SK-N-DZ (cell line): ENCODE measurements at regions not wholly inside any gene's neighbourhood (a gene's known extent, or its start where the extent isn't known, plus 50 kb on each side); places are given as distances from the start of the nearest gene placed in this dataset.
"Not testable (repeated sequence)": the region's sequence is repeated elsewhere in the genome, so short reads cannot be mapped to it uniquely, and the experiment has no call there.

Experiments used
- DNase-seq: peaks from one replicate; pipeline ENCODE4 v3.0.0-alpha.2; 2015; ENCODE audit warnings: low spot score

DNA sequence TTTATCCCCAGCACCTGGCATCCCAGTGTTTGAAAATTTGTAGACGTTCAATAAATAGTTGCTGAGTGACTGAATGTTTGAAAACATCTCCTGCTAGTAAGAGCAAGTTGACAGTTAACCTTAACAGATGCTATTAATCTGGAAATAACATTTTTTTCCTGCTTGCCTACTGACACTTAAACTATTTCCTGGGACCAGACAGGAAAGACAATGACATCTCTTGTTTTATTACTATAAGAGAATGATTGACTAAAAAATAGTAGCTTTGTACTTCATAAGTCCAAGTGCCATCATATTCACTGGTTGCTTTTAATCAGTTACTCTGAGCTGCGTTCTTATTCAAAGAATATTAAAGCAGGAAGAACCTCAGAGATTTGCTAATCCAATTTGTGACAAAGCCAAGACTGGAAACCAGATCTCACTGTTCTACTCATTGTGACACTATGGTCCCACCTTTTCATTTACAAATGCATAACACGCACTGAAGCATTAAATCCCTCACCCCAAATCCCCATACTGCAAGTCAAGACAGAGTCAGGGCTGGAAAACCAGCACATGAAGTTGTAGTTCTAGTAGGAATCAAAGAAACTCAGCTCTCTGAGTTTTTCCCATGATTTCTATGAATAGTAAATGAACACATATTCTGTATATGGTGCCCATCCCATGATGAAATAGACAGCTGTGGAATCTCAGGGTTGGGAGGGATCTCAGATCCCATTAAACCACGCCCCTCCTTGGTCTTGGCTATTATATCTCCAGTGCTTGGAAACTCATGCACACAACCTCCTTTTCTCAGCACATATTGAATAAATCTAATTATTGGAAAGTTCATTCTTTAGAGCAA lies 212.7 kb upstream of the P2RY1 start:
- DNase-seq = no peak

DNA sequence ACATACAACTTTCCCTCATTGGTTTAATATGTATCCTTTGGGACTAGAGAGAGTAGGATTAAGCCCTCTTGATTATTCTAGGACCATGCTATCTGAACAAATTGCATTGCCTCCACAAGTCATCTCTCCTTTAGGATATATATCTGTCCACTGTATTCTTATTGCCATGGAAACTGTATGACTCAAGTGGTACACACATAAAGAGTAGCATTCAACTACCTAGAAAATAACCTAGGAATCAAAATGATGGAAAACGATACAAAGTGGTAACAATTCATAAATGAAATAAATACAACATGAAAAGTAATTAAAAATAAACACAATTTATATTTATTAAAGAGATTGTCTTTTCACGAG lies 212.1 kb upstream of the P2RY1 start:
- DNase-seq = no peak

DNA sequence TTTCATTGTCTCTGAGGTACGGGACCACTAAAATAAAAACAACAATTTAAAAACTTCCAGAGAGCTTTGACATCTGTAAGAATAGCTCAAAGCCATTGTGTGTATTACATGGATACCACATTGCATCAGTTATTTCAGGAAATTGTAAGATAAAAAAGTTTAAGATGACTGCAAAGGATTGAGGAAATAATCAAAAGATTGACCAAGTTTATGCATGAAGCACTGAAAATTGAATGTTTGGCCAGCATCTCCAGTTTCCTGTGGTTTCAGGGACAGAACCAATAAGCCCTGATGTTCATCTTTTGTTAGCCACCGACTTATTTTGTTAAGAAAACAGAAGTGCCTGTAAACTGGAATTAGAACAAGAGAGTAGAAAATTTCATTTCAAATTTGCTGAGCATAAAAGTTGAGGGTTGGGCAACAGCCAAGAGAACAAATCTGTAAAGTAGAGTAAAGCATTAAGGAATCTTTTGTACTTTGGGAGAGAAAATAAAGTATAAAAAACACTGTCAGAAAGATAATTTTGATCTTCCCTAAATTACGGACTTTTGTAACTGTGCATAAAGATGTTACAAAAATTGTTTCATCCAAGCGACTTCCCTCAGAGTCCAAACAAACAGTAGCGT lies 211.5 kb upstream of the P2RY1 start:
- no peak for DNase-seq

DNA sequence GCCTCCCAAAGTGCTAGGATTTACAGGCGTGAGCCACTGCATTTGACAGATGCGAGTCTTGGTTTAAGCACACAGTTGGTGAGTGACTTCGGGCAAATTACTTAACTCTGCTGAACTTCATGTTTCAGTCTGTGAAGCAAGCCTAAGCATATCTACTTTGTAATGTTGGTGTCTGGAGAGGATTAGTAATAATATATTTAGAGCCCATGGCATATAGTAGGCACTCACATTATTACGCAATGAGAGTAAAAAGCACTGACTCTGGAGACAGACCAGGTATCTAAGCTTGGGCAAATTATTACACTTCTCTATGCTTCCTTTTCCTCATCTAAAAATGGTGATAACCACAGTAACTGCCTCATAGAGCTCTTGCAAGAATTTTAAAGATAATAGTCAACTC lies 208.7 kb upstream of the P2RY1 start:
- DNase-seq = no peak

DNA sequence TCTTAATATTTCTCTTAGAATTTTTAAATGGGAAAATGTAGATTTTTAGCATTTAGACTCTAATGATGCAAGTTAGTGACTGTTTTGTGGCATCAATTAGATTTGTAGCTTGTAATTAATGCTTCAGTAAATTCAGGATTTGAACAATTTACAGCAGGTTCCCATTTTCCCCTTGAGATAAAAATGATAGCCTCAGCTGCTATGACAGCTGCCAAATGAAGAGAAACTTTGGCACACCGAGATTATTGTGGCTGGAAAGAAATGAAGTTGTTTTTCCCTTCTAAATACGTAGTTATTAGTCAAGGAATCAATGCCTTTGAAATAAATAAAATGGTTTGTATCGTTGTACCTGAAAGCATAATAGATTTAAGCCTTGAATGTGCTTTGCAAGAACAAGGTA lies 206.4 kb upstream of the P2RY1 start:
- DNase-seq = no peak

DNA sequence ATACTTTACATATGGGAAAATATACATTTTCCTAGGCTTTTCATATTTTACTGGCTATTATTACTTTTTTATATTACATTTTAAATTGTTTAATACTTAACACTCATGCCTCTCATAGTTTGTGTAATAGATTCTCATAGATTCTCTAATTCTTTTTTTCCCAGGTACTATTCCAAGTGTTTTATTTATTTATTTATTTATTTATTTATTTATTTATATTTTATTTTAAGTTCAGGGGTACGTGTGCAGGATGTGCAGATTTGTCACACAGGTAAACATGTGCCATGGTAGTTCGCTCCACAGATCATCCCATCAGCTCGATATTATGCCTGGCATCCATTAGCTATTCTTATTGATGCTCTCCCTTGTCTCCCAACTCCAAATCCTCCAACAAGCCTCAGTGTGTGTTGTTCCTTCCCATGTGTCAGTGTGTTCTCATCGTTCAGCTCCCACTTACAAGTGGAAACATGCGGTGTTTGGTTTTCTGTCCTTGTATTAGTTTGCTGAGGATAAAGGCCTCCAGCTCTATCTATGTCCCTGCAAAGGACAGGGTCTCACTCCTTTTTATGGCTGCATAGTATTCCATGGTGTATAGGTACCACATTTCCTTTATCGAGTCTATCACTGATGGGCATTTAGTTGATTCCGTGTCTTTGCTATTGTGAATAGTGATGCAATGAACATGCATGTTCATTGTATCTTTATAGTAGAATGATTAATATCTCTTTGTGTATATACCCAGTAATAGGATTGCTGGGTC lies 205.4 kb upstream of the P2RY1 start:
- DNase-seq = no peak

DNA sequence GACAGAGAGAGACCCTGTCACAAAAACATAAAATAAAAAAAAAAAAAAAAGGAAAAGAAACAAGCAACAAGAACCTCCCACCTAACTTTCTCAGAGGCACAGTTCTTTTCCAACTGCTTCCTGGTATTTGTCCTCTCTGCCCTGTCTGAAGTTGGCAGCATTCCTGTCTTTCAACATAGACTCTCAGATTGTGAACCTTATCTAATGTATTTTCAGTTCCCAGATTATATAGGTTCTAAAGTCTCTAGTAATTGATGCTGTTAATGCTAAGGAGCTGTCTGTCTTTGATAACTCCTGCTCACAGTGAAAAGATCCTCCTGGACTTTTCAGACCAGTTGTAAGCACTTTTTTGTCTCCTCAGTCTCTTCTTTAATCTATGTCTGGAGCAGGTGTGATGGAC lies 199.5 kb upstream of the P2RY1 start:
- DNase-seq = no peak

DNA sequence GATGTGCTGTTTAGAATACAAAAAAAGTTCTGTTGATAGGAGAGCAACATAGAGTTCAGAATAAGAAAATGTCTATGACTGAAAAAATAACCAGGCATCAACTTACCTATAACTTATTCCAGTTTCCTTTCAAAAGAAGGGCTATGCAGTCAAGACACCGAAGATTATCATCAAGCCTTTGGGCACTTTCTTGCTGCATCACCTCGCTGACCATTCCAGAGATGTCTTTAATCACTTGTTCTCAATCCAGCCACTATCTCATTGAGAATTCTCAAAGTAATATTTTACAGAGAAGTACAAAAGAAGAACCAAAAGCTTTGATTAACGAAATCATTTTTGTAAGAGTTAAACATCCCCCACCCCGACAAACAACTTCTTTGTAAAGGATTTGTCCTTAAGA lies 198.3 kb upstream of the P2RY1 start:
- no peak for DNase-seq

DNA sequence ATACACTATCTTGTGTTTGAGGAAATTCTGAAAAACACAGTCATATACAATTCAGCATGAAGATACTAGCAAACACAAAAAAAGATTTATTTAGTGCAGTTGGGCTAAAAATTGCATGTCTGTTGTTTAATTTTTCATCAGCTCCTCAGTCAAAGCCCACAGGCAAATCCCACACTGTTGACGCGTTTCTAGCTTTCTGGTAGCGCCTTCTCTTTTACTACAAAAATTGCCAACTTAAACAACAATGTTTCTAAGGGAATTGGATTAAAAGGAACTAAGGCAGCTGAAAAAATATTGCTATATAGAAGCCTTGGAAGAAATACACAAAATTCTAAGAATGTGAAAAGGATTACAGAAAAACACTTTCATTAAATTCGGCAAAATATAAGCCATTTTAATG lies 196.7 kb upstream of the P2RY1 start:
- DNase-seq = no peak

DNA sequence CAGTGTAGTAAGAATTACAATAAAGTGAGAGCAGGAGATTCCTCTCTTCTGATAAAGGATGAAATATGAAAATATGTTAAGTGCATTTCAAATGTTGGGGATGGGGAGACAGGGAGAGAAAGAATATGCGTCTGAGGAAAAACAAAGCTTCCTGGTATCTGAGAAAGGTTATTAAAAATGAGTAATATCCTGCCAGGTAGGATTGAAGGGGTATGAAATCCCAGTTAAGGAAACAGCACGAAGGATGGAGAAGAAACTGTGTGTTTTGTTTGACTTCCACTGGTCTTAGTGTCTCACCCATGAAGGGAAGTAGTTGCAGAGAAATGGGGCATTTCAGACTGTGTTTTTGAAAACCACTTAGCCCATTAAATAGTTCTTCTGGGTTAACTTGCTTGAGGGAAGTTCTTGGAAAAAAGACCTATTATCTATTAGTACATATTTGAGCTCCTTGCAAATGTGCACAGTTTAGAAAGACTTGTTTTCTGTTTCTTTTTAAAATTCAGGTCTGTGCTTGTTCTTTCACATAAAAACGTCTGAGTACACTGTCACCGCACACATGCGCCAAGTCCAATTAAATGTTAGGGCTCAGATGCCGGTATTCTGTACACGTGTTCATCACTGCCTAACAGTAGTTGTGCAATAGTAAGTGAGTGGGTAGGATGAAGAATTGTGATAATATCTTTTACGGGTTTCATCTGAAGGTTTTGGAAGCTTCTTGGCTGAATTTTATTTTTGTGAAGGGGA lies 196.1 kb upstream of the P2RY1 start:
- no peak for DNase-seq

DNA sequence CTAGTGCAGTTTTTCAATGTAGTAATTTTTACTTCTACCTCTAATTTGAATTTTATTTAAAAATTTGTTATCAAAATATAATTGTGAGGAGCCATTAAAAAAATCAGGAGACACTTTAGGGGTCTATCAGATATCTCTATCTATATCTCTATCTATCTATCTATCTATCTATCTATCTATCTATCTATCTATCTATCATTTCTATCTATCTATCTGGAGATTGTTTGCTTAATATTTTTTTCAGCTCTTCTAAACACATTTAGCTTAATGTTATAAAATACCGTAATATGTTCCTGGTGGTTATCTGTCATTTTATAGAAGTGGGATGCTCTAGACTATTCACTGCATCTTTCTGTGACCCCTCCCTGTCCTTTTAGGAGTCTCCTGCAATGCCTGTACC lies 193.7 kb upstream of the P2RY1 start:
- no peak for DNase-seq

DNA sequence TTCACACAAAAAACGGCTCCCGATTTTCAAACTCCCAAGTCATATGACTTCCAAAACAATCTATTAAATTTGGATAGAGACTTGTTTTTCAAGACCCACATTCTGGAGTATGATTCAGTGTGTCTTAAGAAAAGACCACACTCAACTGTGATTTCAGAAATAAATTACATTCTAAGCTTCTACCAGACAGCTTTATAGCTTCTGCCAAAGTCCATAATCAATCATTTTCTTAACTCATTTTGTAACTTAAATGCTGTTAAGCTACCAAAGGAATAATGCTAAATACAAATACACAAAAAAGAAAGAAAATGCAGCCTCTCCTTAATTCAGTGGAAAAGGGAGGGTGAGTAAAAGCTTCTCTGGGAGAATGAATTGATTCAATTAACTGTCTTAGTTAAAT lies 192.3 kb upstream of the P2RY1 start:
- no peak for DNase-seq

DNA sequence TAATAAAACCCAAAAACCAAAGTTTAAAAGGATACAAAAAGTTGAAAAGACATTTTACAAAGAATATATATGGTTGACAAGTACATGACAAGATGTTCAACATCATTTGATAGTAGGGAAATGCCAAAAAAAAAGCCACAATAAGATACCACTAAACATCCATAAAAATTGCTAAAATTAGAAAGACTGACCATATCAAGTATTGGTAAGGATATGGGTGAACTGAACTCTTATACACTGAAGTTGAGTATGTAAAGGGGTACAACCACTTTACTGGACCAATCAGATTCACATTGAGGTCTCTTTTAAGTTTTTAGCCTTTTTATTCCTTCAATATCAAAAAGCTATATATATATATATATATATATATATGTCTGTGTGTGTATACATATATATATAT lies 190.5 kb upstream of the P2RY1 start:
- DNase-seq = no peak

DNA sequence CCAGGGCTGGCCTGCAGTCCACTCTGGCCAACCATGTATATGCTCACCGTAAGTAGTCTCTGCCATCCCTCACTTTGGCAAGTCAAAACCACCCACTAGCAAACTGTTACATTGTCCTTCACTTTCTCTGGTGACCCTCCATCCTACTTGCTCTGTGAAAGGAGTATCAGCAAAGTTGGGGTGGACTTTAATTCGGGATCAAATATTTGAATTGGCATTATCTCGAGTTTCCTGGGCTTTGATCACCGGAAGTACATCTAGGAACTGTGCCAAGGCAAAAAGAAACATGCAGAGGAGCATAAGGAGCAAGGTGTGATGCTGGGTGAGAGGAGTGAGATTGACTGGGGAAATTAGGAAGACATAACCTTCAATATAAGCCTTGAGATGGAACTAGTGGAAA lies 188.9 kb upstream of the P2RY1 start:
- no peak for DNase-seq

DNA sequence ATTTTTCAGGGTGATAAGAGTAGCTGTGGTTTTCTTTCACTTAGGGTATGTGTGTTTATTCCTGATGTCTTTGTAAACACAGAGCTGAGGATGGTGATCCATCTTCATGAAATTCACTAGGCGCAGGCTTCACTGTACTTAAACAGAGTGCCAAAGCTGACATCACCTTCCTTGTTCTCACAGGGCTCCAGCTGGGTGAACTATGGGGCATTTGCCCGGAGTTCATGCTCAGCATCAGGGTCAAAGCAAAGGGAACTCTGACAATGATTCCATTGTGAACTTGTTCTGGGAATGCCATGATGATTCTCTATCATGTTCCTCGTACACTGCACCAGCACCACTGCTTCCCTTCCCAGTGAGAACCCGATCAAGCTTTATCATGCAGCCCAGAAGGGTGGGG lies 184.8 kb upstream of the P2RY1 start:
- no peak for DNase-seq

DNA sequence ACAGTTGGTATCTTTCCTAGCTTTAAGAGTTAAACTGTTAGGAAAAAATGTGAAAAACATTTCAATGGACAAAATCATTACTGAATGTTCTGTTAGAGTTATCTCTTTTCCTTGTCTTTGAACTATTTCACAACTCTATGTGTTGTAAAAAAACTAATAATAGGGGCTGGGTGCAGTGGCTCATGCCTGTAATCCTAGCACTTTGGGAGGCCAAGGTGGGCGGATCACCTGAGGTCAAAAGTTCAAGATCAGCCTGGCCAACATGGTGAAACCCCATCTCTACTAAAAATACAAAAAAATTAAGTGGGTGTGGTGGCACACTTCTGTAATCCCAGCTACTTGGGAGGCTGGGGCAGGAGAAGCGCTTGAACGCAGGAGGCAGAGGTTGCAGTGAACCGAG lies 184.0 kb upstream of the P2RY1 start:
- DNase-seq = not testable (repeated sequence)

DNA sequence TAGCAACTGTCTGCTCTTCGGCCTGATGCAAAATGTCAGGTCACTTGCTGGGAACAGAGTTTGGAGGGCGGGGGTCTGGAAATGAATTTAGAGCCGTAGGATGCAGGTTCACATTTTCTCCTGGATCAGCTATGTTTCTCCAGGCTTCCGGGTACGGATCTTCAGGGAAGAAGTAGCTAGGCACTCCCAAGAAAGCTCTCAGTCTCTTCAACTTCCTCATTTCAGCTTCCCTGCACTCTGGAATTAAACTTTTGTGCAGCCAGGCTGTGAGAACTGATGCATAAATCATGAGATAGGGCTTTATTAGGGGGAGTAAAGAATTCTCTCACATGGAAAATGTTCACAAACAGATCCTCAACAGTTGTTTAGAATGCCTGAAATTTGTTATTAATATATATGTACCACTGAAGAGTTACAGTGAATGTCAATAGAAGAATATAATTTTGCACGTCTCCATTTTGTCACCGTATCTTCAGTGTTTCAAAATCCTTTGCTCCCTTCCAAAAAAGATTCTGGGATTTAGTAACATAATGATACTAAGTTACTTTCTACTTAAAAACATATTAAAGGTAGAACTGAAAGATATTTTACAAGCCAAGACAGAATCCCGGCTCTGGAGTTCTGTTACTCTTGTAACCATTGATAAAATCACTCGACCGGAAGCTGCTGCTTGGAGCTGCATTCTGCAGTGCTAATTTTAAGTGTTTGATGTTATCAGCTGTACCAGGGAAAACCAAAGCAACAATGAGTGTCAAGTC lies 178.5 kb upstream of the P2RY1 start:
- peak; percentile 24 for DNase-seq

DNA sequence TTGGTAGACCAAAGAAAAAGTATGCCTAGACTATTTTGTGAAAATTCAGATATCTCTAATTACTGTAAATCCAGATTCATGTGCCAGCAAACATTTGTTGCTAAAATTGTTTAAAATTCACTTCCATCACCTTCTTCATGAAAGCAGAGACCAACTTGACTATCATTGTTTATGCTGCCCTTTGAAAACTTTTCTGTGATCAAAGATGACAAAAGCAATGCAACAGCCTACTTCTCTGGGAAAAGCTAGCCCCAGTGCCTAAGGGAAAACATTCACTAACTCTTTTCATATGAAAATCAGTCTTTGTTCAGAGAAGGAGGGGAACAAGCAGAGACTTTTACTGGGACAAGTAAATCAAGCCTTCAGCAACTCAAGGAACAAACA lies 178.0 kb upstream of the P2RY1 start:
- DNase-seq = no peak

DNA sequence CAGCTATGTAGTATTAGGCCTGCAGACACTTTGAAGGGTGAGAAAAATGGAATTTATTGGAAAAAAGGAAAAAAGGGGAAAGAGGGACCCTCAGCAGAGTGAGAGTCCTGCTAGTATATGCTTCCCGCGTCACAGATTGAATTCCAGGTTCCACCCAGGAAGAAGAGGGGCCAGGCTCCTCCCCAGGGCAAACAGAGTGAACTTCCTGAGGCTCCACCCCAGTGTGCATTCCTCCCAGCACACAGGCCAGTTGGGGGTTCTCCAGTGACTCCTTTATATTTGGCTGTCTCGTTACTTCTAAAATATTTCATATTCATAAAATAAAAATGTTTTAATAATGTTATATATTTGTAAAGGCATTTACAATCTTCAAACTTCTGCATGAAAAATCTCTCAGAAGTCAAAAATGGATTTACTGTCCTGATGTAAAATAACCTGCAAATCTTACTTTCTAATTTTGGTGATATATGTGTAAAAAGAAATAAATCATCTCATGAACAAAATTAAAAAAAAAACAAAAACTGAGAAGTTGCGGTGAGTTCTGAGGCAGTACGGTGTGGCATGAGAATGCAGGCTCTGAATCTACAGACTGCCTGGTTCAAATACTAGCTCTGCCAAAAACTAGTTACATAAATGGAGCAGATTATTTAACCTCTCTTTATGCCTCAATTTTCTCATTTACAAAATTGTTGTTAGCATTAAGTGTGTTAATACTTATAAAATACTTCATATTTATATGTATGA lies 175.8 kb upstream of the P2RY1 start:
- no peak for DNase-seq

DNA sequence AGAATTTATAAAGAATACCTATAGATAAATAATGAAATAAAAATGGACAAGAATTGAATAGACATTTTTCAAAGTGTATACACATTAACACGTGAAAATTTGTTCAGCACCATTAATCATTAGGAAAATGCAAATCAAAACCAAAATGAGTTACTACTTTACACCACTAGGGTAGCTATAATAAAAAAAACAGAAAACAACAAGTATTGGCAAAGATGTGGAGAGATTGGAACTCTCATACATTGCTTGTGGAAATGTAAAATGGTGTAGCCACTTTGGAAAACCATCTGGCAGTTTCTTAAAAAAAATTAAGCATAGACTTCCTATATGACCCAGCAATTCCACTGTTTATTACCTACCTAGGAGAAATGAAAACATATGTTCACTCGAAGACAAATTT lies 172.8 kb upstream of the P2RY1 start:
- DNase-seq = no peak

DNA sequence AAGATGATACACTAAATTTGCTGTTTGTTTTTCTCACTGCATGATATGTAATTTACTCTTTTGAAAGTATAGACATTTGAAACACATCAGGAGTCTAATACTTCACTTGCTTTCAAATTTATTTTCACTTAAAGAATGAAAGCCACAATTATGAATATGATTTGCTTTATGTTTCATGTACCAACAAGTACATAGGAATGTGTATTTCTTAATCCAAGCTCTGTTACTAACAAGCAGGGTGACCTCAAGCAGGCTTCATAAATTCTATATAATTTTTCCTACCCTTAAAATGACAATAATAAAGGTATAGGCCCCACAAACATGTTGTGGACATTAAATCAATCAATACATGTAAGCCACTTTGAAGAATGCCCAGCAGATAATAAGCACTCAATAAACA lies 170.2 kb upstream of the P2RY1 start:
- DNase-seq = no peak
